ENCODE measurements at regions not wholly inside any gene's neighbourhood (a gene's known extent, or its start where the extent isn't known, plus 50 kb on each side); places are given as distances from the start of the nearest gene placed in this dataset.
"Not testable (repeated sequence)": the region's sequence is repeated elsewhere in the genome, so short reads cannot be mapped to it uniquely, and the experiment has no call there.

GRCh38 chr6:10314163-10314955 lies 100.5 kb downstream of the TFAP2A start:
- Histone ChIP-seq H3K4me3 (ENCODE audit: low read length) (no peak overlapping the region), H3K27me3 (ENCODE audit: control insufficient read depth, insufficient read depth, low read length) (no peaks in the 10 kb centered on the region), H3K4me1 (ENCODE audit: control insufficient read depth, insufficient read depth, low read length) (no peaks in the 10 kb centered on the region), H3K36me3 (ENCODE audit: insufficient read depth, low read length) (no peaks in the 10 kb centered on the region), H3K9ac (ENCODE audit: low read depth, low read length) (no peak overlapping the region), H3K9me3 (replicated peaks; ENCODE audit: low read length) (peaks cover 8% of the 10 kb centered on the region), H3K4me2 (ENCODE audit: low read length) (no peak overlapping the region)

GRCh38 chr6:10313799-10314162 lies 101.1 kb downstream of the TFAP2A start:
- Histone ChIP-seq H3K4me1 (ENCODE audit: control insufficient read depth, insufficient read depth, low read length) (no peaks in the 10 kb centered on the region), H3K9ac (ENCODE audit: low read depth, low read length) (no peak overlapping the region)

GRCh38 chr6:10312445-10312844 lies 102.4 kb downstream of the TFAP2A start:
- no peak overlapping the region for H3K9ac ChIP-seq (ENCODE audit: low read depth, low read length)
- no peaks in the 10 kb centered on the region for H3K9me3 ChIP-seq (replicated peaks; ENCODE audit: low read length)
- no peak overlapping the region for H3K4me2 ChIP-seq (ENCODE audit: low read length)

More at GRCh38 chr6:10313799-10314162, 101.1 kb downstream of the TFAP2A start:
- Histone ChIP-seq H3K27me3 (ENCODE audit: control insufficient read depth, insufficient read depth, low read length) (no peaks in the 10 kb centered on the region), H3K36me3 (ENCODE audit: insufficient read depth, low read length) (no peaks in the 10 kb centered on the region), H3K4me2 (ENCODE audit: low read length) (no peak overlapping the region), H3K9me3 (replicated peaks; ENCODE audit: low read length) (peaks cover 2% of the 10 kb centered on the region), H3K4me3 (ENCODE audit: low read length) (no peak overlapping the region)

GRCh38 chr6:10311546-10312405 lies 103.1 kb downstream of the TFAP2A start:
- H3K9me3 ChIP-seq (replicated peaks; ENCODE audit: low read length); H3K36me3 ChIP-seq (ENCODE audit: insufficient read depth, low read length); H3K4me1 ChIP-seq (ENCODE audit: control insufficient read depth, insufficient read depth, low read length); H3K4me2 ChIP-seq (ENCODE audit: low read length); H3K4me3 ChIP-seq (ENCODE audit: low read length); H3K9ac ChIP-seq (ENCODE audit: low read depth, low read length); H3K27me3 ChIP-seq (ENCODE audit: control insufficient read depth, insufficient read depth, low read length): not testable (repeated sequence)

More at GRCh38 chr6:10312445-10312844, 102.4 kb downstream of the TFAP2A start:
- Histone ChIP-seq H3K4me3 (ENCODE audit: low read length) (no peak overlapping the region), H3K27me3 (ENCODE audit: control insufficient read depth, insufficient read depth, low read length) (no peaks in the 10 kb centered on the region), H3K36me3 (ENCODE audit: insufficient read depth, low read length) (no peaks in the 10 kb centered on the region), H3K4me1 (ENCODE audit: control insufficient read depth, insufficient read depth, low read length) (no peaks in the 10 kb centered on the region)

- Histone ChIP-seq H3K27me3 (ENCODE audit: control insufficient read depth, insufficient read depth, low read length) (no peaks in the 10 kb centered on the region), H3K4me3 (ENCODE audit: low read length) (no peak overlapping the region), H3K4me1 (ENCODE audit: control insufficient read depth, insufficient read depth, low read length) (no peaks in the 10 kb centered on the region), H3K36me3 (ENCODE audit: insufficient read depth, low read length) (no peaks in the 10 kb centered on the region), H3K9ac (ENCODE audit: low read depth, low read length) (no peak overlapping the region), H3K4me2 (ENCODE audit: low read length) (no peak overlapping the region), H3K9me3 (replicated peaks; ENCODE audit: low read length) (no peaks in the 10 kb centered on the region)
Measured at GRCh38 chr6:10310826-10311225, 104.0 kb downstream of the TFAP2A start.

GRCh38 chr6:10310330-10310653 lies 104.6 kb downstream of the TFAP2A start:
- H3K36me3 ChIP-seq (ENCODE audit: insufficient read depth, low read length), result no peaks in the 10 kb centered on the region
- no peak overlapping the region for H3K4me3 ChIP-seq (ENCODE audit: low read length)
- no peak overlapping the region for H3K4me2 ChIP-seq (ENCODE audit: low read length)
- H3K4me1 ChIP-seq (ENCODE audit: control insufficient read depth, insufficient read depth, low read length), result no peaks in the 10 kb centered on the region
- H3K27me3 ChIP-seq (ENCODE audit: control insufficient read depth, insufficient read depth, low read length), result no peaks in the 10 kb centered on the region
- no peaks in the 10 kb centered on the region for H3K9me3 ChIP-seq (replicated peaks; ENCODE audit: low read length)
- no peak overlapping the region for H3K9ac ChIP-seq (ENCODE audit: low read depth, low read length)

- H3K4me1 ChIP-seq (ENCODE audit: control insufficient read depth, insufficient read depth, low read length), result no peaks in the 10 kb centered on the region
- H3K36me3 ChIP-seq (ENCODE audit: insufficient read depth, low read length), result no peaks in the 10 kb centered on the region
- no peaks in the 10 kb centered on the region for H3K9me3 ChIP-seq (replicated peaks; ENCODE audit: low read length)
- no peak overlapping the region for H3K4me3 ChIP-seq (ENCODE audit: low read length)
- no peak overlapping the region for H3K4me2 ChIP-seq (ENCODE audit: low read length)
- no peaks in the 10 kb centered on the region for H3K27me3 ChIP-seq (ENCODE audit: control insufficient read depth, insufficient read depth, low read length)
- H3K9ac ChIP-seq (ENCODE audit: low read depth, low read length), result no peak overlapping the region
Measured at GRCh38 chr6:10309457-10310329, 105.2 kb downstream of the TFAP2A start.

GRCh38 chr6:10307476-10307875 lies 107.4 kb downstream of the TFAP2A start:
- H3K36me3 ChIP-seq (ENCODE audit: insufficient read depth, low read length), result no peaks in the 10 kb centered on the region
- H3K4me2 ChIP-seq (ENCODE audit: low read length), result no peak overlapping the region
- H3K9me3 ChIP-seq (replicated peaks; ENCODE audit: low read length), result no peaks in the 10 kb centered on the region
- H3K4me3 ChIP-seq (ENCODE audit: low read length), result no peak overlapping the region
- no peaks in the 10 kb centered on the region for H3K27me3 ChIP-seq (ENCODE audit: control insufficient read depth, insufficient read depth, low read length)
- no peak overlapping the region for H3K9ac ChIP-seq (ENCODE audit: low read depth, low read length)
- H3K4me1 ChIP-seq (ENCODE audit: control insufficient read depth, insufficient read depth, low read length), result no peaks in the 10 kb centered on the region

- no peaks in the 10 kb centered on the region for H3K36me3 ChIP-seq (ENCODE audit: insufficient read depth, low read length)
- no peak overlapping the region for H3K4me3 ChIP-seq (ENCODE audit: low read length)
- H3K4me2 ChIP-seq (ENCODE audit: low read length), result no peak overlapping the region
- H3K27me3 ChIP-seq (ENCODE audit: control insufficient read depth, insufficient read depth, low read length), result no peaks in the 10 kb centered on the region
- no peak overlapping the region for H3K9ac ChIP-seq (ENCODE audit: low read depth, low read length)
- H3K9me3 ChIP-seq (replicated peaks; ENCODE audit: low read length), result no peaks in the 10 kb centered on the region
- no peaks in the 10 kb centered on the region for H3K4me1 ChIP-seq (ENCODE audit: control insufficient read depth, insufficient read depth, low read length)
Measured at GRCh38 chr6:10307028-10307427, 107.8 kb downstream of the TFAP2A start.

GRCh38 chr6:10305790-10306415 lies 109.0 kb downstream of the TFAP2A start:
- Histone ChIP-seq H3K9me3 (replicated peaks; ENCODE audit: low read length) (no peaks in the 10 kb centered on the region), H3K36me3 (ENCODE audit: insufficient read depth, low read length) (no peaks in the 10 kb centered on the region), H3K4me2 (ENCODE audit: low read length) (no peak overlapping the region), H3K9ac (ENCODE audit: low read depth, low read length) (no peak overlapping the region), H3K4me3 (ENCODE audit: low read length) (no peak overlapping the region), H3K4me1 (ENCODE audit: control insufficient read depth, insufficient read depth, low read length) (no peaks in the 10 kb centered on the region), H3K27me3 (ENCODE audit: control insufficient read depth, insufficient read depth, low read length) (no peaks in the 10 kb centered on the region)

Measured in skeletal muscle satellite cell (primary cell).